Activated CD8-positive, alpha-beta memory T cell treated with anti-CD3 and anti-CD28 coated beads, Interleukin-2, amount 50 U/mL, for 1 hour (primary cell): ENCODE measurements at regions not wholly inside any gene's neighbourhood (a gene's known extent, or its start where the extent isn't known, plus 50 kb on each side); places are given as distances from the start of the nearest gene placed in this dataset.

Experiments used
- DNase-seq: peaks from one replicate; pipeline ENCODE4 v3.0.0-alpha.2; 2020; ENCODE audit errors: extremely low read depth

DNA sequence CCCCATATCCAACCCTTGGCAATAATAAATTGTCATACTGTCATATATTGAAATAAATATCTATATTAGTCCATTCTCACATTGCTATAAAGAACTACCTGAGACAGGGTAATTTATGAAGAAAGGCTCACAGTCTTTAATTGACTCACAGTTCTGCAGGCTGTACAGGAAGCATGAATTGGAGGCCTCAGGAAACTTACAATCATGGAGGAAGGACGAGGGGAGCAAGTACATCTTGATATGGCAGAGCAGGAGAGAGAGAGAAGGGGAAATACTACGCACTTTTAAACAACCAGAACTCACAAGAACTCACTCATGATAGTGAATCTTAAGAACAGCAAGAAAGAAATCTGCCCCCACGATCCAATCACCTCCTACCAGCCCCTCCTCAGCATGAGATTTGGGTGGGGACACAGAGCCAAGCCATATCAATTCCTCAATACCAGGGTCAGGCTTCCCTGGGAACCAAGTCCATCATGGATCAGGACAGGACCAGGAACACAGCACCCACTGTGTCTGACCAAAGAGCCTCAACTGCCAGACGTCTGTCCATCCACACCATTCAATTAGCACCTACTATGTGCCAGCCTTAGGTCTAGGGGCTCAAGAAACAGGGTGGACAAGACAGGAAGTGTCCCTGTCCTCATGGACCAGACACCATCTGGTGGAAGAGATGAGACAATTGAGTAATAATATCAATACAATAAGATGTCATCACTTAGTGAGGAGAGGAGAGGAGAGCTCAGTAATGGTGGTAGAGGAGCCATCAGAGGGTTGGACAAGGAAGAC lies 56.9 kb upstream of the TOP3B start:
- no peak for DNase-seq

DNA sequence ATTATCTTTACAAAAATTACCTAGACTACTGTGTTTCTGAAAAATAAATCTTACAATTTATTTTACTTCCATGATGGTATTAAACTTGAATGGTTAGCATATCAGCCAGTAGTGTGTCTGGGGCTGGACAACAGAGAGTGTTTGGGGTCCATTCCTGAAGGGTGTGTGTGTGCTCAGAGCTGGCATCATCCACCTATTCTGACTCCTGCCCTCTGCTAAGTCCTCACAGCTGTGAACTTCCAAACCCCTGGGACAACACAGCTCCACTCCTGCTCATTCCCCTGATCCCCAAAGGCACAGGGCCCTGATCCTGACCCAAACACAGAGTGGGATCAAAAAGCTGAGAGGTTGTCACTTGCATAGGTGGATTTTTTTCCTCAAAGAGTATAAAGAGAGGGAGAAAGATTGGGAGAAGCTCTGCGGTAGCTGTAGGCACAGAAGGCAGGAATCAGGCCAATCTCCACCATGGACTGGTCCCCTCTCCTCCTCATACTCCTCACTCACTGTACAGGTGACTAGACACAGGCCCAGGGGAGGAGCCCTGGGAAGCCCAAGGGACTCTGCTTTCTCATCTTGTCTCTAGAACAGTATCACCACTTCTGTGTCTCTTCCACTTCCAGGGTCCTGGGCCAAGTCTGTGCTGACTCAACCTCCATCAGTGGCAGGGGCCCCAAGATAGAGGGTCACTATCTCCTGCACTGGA lies 55.7 kb upstream of the TOP3B start:
- DNase-seq = no peak

DNA sequence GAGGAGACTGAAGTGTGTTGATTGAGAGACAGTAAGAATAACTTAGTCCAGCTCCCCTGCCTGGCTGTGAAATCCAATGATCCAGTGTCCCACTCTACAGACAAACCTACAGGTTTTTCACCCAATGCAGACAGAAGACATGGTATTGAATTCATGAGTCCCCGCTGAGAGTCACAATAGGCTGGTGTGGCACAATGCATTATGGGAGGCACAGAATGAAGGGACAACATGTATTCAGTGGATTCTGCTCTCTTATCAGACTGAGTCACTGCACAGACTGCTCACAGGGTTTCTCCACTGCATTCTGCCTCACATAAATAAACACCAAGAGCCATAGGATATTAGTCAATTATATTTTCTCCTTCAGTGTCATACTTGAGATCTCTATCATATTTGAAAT lies 55.2 kb upstream of the TOP3B start:
- no peak for DNase-seq

DNA sequence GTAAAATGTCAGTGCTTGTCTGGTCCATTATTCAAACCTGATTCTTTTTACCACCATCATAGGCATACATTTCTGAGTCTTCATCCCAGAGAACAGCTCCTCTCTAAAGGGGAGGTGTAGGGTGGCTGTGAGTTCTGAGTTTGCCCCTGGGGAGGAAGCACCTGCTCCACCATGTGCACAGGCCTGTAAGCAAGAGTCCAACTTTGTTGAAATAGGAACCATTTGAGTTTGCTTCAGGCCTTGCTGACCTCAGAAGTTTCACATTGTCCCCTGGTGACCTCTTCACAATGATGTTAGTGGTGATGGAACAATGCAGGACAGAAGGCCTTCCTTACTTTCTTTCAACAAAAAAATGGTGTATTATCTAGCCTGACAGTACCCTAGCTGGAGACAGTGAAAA lies 54.6 kb upstream of the TOP3B start:
- DNase-seq = no peak

DNA sequence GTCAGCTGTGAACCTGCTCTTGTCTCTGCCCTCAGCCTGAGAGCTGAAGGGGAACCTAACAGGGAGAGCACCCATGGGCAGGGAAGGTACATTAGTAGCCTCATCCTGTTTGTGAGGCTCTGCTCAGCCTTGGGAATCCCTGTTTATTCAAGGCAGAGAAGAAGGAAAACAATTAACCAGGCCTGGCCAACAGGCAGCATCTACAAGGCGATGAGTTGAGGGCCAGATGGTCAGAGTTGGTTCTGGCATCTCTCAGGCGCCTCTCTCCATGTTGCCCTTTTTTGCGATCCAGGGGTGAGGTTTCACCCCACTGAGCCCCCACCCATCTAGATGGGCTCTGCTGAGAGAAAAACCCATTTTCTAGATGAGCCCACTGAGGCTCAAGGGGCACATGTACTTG lies 54.0 kb upstream of the TOP3B start:
- no peak for DNase-seq

DNA sequence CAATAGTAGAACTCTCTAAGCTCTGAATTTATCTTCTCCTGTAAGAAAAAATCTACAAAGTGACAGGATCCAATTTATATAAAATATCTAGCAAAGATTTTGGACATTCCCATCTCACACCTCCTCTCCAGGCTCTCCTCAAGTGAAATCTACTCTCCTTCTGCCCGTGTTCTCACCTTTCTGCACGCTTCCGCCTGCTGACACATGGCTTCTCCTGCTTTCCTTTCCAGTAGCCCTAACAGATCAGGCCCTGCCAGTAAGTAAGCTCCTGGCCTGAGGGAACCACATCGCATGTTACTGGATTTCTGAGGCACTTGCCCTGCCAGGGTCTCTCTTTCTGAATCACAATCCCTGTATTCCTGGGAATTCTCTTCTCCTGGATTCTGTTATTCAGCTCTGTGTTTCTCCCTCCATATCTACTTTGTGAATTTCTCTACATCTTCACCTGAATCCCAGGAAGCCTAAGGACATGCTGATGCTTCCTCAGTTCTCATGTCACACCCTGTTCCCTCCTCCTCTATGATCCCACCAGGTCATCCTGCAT lies 53.3 kb upstream of the TOP3B start:
- no peak for DNase-seq

DNA sequence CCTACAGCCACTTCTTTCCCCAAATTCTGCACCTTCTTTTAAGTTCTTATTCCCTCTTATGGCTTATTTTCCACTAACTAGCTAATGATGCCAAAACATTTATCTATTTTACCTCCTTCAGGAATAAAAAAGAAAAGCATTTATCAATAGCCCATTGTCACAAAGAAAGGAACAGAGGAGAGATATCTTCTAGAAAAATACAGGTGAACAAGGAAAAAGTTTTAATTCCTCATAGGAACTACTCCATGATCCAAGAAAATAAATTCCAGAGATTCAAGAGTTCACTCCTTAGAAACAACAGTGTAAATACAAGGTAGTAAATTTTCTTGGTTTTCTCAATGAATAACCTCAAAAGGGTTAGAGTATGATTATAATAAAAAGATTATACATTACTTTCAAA lies 52.6 kb upstream of the TOP3B start:
- no peak for DNase-seq

DNA sequence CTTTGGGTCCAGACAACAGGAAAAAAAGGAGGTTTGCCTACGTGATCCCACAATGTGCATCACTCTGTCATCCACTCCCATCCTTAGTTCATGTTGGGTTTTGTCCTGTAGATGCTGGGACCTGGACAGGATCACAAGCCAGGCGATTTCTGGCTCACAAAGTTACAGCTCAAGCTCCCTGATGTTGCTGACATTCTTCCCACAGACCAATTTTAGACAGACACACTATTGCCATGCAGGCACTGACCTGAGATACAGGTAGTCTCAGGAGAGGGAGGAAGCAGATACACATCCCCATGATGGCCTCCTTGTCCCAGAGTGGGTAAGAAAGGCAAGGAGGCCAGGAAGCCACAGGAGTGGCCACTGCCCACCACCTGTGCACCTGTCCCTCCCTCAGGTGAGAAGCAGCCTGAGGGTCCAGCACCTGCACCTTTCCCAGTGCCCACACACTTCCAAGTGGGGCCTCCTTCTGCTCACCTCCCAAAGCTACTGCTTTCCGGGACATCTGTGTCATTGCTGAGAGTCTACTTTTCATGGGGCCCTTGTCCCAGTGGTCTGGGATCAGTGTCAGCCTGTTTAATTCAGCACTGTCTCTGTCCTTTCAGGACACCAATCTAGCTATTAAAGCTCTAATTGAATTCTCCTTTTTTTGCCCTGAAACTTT lies 52.0 kb upstream of the TOP3B start:
- no peak for DNase-seq

DNA sequence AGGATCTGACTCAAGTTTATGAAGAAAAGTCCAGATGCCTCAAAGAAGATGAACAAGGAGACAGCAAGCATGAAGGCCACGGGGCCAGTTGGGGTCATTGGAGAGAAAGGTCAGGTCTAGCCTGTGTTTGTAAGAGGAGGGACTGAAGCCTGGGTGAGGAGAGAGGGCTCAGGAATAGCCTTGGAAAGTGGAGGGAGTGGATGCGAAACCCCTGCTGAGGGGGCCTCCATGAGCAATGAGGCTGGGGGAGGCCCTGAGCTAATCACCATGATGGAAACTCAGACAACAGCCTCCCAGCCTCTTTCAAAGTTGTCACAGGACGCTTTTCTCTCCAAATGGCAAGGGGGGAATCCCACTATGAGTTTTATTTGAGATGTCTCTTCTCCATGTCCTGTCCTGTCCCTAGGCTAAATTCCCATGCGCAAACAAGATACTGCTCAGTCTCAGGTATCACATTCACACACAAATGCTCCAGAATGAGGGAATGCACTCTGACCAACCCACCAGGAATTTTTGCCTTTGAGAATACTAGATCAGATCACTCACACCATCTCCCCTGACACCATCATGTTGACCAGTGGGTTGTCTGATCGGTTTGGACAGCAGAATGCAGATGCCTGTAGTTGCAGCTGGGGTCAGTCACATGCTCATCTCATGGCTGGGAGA lies 51.3 kb upstream of the TOP3B start:
- DNase-seq = no peak

DNA sequence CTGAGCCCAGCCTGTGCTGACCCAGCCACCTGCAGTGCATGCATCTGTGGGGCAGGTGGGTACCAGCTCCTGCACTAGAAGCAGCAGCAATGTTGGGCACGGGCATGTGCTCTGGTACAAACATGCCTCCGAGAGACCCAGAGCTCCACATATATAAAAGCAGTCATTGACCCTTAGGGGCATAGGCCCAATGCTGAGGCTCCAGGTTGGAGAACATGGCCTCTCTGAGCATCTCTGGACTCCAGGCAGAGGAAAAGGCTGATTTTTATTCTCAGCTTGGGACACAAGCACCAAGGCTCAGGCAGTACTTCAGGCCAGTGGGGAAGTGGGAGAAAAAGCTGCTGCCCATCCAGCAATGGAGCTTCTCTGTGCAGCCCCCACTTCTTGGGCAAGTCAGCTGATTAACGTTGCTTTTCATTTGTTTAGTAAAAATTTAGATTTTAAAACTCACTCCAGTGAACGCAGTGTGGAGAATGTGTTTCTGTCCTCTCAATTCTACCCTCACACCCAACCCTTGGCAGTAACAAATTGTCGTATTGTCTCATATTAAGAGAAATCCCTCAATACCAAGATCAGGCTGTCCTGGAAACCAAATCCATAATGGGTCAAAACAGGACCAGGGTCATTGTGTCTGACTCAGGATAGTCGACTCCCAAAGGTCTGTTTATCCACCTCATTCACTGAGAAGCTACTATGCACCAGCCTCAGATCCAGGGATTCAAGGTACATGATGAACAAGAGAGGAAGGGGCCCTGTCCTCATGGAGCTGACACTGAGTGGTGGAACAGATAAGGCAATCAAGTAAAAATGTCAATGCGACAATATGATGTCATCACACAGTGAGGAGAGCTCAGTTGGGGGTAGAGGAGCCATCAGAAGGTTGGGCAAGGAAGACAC lies 50.6 kb upstream of the TOP3B start:
- DNase-seq = no peak

DNA sequence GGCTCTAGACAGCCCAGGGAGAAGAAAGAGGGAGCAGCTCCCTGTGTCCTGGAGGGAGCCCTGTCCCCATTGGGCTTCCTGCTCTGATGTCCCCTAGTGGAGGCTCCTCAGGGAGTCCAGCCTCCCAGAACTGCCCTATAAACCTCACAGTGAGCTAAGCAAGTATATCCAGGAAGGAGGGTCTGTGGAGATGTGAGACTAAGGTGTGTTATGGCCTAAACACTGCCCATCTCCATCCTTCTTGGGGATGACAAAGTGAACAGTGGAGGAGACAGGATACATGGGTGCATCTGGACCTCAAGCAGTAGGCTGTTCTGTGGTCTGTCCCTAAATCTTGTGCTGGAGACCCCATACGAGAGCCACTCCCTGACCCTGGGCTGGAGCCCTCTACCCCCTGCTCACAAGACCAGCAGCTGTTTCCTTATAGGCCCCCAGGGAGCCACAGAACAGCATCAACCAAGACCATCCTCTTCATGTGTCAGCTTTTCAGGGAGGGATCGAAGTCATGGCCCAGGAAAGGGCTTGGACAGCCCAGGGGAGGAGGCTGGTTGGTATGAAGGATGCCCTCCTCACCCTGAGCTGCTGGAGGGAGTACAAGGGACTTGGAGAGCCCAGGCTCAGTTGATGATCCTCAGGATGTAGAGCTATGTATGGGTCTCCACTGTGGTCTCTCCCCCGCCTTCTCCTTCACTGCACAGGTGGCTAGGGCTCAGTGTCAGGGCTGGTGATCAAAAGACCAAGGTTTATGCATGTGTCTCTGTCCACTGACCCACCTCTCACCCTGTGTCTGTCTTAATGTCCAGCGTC lies 49.7 kb upstream of the TOP3B start:
- no peak for DNase-seq
